Activated T-cell treated with anti-CD3 and anti-CD28 coated beads for 4 hours (primary cell): ENCODE measurements at regions not wholly inside any gene's neighbourhood (a gene's known extent, or its start where the extent isn't known, plus 50 kb on each side); places are given as distances from the start of the nearest gene placed in this dataset.
"Not testable (repeated sequence)": the region's sequence is repeated elsewhere in the genome, so short reads cannot be mapped to it uniquely, and the experiment has no call there.

ENCODE experiments used
- DNase-seq: peaks from one replicate; pipeline ENCODE4 v3.0.0-alpha.2; 2020

GRCh38 chr6:17012421-17013225 is 89.2 kb upstream of the STMND1 start:
- DNase-seq: no peak

GRCh38 chr6:17011985-17012384 is 89.9 kb upstream of the STMND1 start:
- DNase-seq: no peak

GRCh38 chr6:17007749-17008148 is 94.1 kb upstream of the STMND1 start:
- DNase-seq: no peak

GRCh38 chr6:17006543-17006942 is 95.3 kb upstream of the STMND1 start:
- DNase-seq: no peak

- DNase-seq: no peak
Observed at GRCh38 chr6:17004269-17004668, 97.6 kb upstream of the STMND1 start.

GRCh38 chr6:17002123-17002522 is 99.7 kb upstream of the STMND1 start:
- DNase-seq: no peak

- DNase-seq: no peak
Observed at GRCh38 chr6:17001188-17001587, 100.7 kb upstream of the STMND1 start.

- no peak for DNase-seq
Observed at GRCh38 chr6:16999491-17000436, 102.1 kb upstream of the STMND1 start.

- DNase-seq: no peak
Observed at GRCh38 chr6:16998461-16998860, 103.4 kb upstream of the STMND1 start.

GRCh38 chr6:16995511-16996250 is 106.2 kb upstream of the STMND1 start:
- no peak for DNase-seq

GRCh38 chr6:16993396-16993795 is 108.5 kb upstream of the STMND1 start:
- DNase-seq: no peak

- no peak for DNase-seq
Observed at GRCh38 chr6:16991981-16992629, 109.7 kb upstream of the STMND1 start.

- not testable (repeated sequence) for DNase-seq
Observed at GRCh38 chr6:16989976-16990375, 111.9 kb upstream of the STMND1 start.

- no peak for DNase-seq
Observed at GRCh38 chr6:16989382-16989781, 112.5 kb upstream of the STMND1 start.

- DNase-seq: no peak
Observed at GRCh38 chr6:16987996-16988395, 113.9 kb upstream of the STMND1 start.

GRCh38 chr6:16985513-16986284 is 116.2 kb upstream of the STMND1 start:
- no peak for DNase-seq

GRCh38 chr6:16982807-16983206 is 119.0 kb upstream of the STMND1 start:
- no peak for DNase-seq

GRCh38 chr6:16979677-16980370 is 122.0 kb upstream of the STMND1 start:
- DNase-seq: no peak

- no peak for DNase-seq
Observed at GRCh38 chr6:16978686-16979085, 123.2 kb upstream of the STMND1 start.

- DNase-seq: no peak
Observed at GRCh38 chr6:16976385-16977183, 125.3 kb upstream of the STMND1 start.
